ENCODE measurements at regions not wholly inside any gene's neighbourhood (a gene's known extent, or its start where the extent isn't known, plus 50 kb on each side); places are given as distances from the start of the nearest gene placed in this dataset.

DNA sequence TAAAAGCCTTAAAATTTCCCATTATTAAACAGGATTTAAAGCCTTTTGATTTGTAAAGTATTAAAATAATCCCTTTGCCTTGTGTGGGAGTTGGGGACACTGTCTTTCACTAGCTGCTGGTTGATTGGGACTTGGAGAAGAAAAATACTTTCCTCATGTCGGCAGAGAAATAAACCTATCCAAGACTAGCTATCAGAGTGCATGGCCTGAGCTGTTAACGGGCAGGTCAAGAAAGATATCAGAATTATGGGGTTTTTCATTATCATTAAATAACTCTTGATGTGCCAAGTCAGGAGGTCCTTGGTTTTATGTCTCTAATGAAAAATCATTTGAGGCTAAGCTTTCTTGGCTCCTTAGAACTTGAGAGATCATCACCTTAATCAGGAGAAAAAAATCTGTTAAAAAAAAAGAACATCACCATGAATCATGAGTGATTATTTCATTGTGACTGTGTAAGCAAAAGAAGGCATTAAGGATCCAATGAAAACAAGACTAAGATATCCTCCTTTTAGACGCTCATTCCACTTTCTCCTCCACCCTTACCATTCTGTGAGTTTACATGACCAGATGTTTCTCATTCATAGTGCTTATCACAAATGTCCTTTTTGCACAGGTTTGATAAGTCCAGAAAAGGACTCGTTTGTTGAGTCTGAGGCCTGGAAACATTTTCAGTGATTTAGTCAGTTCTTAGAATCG is 140.4 kb upstream of the EGFLAM start:
- no peak overlapping the region for H3K9ac ChIP-seq (ENCODE audit: low read length)
- no peak overlapping the region for H2AFZ ChIP-seq (ENCODE audit: low read length)
- no peaks in the 10 kb centered on the region for H3K9me3 ChIP-seq (ENCODE audit: low read length)
- H4K20me1 ChIP-seq (ENCODE audit: insufficient read depth, low read length) = no peaks in the 10 kb centered on the region
- H3K27ac ChIP-seq (ENCODE audit: low read depth, low read length, poor library complexity, severe bottlenecking) = no peak overlapping the region
- no peaks in the 10 kb centered on the region for H3K79me2 ChIP-seq (ENCODE audit: insufficient read depth, low read length)
- H3K4me1 ChIP-seq (ENCODE audit: insufficient read depth, low read length, severe bottlenecking) = no peaks in the 10 kb centered on the region
- H3K27me3 ChIP-seq (ENCODE audit: insufficient read depth, low read length) = no peaks in the 10 kb centered on the region
- H3K4me2 ChIP-seq (ENCODE audit: low read length) = no peak overlapping the region
- no peak for TF ChIP-seq EZH2 (IDR thresholded peaks at IDR 0.05; ENCODE audit: borderline replicate concordance, low read length)
- TF ChIP-seq, protein P1, sequence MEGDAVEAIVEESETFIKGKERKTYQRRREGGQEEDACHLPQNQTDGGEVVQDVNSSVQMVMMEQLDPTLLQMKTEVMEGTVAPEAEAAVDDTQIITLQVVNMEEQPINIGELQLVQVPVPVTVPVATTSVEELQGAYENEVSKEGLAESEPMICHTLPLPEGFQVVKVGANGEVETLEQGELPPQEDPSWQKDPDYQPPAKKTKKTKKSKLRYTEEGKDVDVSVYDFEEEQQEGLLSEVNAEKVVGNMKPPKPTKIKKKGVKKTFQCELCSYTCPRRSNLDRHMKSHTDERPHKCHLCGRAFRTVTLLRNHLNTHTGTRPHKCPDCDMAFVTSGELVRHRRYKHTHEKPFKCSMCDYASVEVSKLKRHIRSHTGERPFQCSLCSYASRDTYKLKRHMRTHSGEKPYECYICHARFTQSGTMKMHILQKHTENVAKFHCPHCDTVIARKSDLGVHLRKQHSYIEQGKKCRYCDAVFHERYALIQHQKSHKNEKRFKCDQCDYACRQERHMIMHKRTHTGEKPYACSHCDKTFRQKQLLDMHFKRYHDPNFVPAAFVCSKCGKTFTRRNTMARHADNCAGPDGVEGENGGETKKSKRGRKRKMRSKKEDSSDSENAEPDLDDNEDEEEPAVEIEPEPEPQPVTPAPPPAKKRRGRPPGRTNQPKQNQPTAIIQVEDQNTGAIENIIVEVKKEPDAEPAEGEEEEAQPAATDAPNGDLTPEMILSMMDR (IDR thresholded peaks at IDR 0.05; ENCODE audit: low read length) = no peak
- H3K36me3 ChIP-seq (ENCODE audit: insufficient read depth, low read length) = no peaks in the 10 kb centered on the region
- no peaks in the 10 kb centered on the region for H3F3A ChIP-seq (ENCODE audit: insufficient read depth, low read length)
- no peaks in the 10 kb centered on the region for H3K9me2 ChIP-seq (ENCODE audit: low read depth, low read length)
- H3K4me3 ChIP-seq (ENCODE audit: low read depth, low read length, poor library complexity, severe bottlenecking) = no peak overlapping the region

DNA sequence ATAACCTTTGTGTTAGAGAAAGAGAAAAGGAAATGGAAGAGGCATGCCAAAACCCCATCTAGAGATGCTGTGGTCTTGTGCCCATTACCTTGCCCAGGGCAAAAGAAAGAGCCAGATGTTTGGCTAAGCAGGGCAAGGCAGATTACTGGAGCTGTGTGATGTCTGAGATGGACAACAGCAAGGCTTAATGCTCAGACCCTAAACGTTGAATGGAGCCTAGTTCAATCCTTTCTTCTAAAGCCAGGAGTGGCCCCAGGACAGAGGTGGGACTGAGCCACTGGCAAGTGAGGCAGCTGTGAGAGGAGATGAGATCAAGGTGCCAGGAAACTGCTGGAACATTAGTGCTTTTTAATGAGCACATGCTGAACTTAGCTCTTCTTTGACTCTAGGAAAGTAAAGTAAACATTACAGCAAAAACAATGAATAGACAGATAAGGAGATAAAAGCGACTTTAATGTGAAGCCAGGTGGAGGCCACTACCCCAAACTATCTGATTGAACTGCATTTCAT is 143.0 kb upstream of the EGFLAM start:
- TF ChIP-seq, protein P1 (IDR thresholded peaks at IDR 0.05; ENCODE audit: low read length) = no peak
- no peak for TF ChIP-seq EZH2 (IDR thresholded peaks at IDR 0.05; ENCODE audit: borderline replicate concordance, low read length)
- Histone ChIP-seq H3K4me2 (ENCODE audit: low read length) (no peak overlapping the region), H3K27me3 (ENCODE audit: insufficient read depth, low read length) (no peaks in the 10 kb centered on the region), H3F3A (ENCODE audit: insufficient read depth, low read length) (no peaks in the 10 kb centered on the region), H3K36me3 (ENCODE audit: insufficient read depth, low read length) (no peaks in the 10 kb centered on the region), H3K4me3 (ENCODE audit: low read depth, low read length, poor library complexity, severe bottlenecking) (no peak overlapping the region), H3K4me1 (ENCODE audit: insufficient read depth, low read length, severe bottlenecking) (no peaks in the 10 kb centered on the region), H3K27ac (ENCODE audit: low read depth, low read length, poor library complexity, severe bottlenecking) (no peak overlapping the region), H3K9me2 (ENCODE audit: low read depth, low read length) (no peaks in the 10 kb centered on the region), H4K20me1 (ENCODE audit: insufficient read depth, low read length) (no peaks in the 10 kb centered on the region), H3K79me2 (ENCODE audit: insufficient read depth, low read length) (no peaks in the 10 kb centered on the region), H2AFZ (ENCODE audit: low read length) (no peak overlapping the region), H3K9ac (ENCODE audit: low read length) (no peak overlapping the region), H3K9me3 (ENCODE audit: low read length) (no peaks in the 10 kb centered on the region)

DNA sequence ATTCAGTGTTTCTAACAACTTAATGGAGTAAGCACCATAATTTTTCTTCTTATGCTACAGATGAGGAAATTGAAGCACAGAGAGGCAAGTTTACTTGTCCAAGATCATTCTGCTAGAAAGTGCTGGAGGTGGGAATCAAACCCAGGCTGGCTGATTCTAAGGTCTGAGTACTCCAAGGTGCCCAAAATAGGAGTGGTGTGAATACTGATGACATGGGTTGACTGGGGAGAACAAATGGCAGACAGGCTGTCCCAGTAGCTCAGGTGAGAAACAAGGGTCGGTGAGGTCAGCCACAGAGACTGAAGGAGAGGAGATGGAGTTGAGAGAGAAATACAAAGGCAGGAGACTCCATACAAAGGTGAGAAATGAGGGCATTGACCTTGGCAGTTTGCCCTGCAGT is 144.5 kb upstream of the EGFLAM start:
- Histone ChIP-seq H3F3A (ENCODE audit: insufficient read depth, low read length) (no peaks in the 10 kb centered on the region), H3K79me2 (ENCODE audit: insufficient read depth, low read length) (no peaks in the 10 kb centered on the region), H3K9ac (ENCODE audit: low read length) (no peak overlapping the region), H3K9me3 (ENCODE audit: low read length) (no peaks in the 10 kb centered on the region), H3K27me3 (ENCODE audit: insufficient read depth, low read length) (no peaks in the 10 kb centered on the region), H3K4me2 (ENCODE audit: low read length) (no peak overlapping the region), H4K20me1 (ENCODE audit: insufficient read depth, low read length) (no peaks in the 10 kb centered on the region), H3K4me1 (ENCODE audit: insufficient read depth, low read length, severe bottlenecking) (no peaks in the 10 kb centered on the region), H3K9me2 (ENCODE audit: low read depth, low read length) (no peaks in the 10 kb centered on the region), H3K4me3 (ENCODE audit: low read depth, low read length, poor library complexity, severe bottlenecking) (no peak overlapping the region), H2AFZ (ENCODE audit: low read length) (no peak overlapping the region), H3K36me3 (ENCODE audit: insufficient read depth, low read length) (no peaks in the 10 kb centered on the region), H3K27ac (ENCODE audit: low read depth, low read length, poor library complexity, severe bottlenecking) (no peak overlapping the region)
- TF ChIP-seq, protein P1 (IDR thresholded peaks at IDR 0.05; ENCODE audit: low read length) = no peak
- no peak for TF ChIP-seq EZH2 (IDR thresholded peaks at IDR 0.05; ENCODE audit: borderline replicate concordance, low read length)
